H9 (cell line): ENCODE measurements at regions not wholly inside any gene's neighbourhood (a gene's known extent, or its start where the extent isn't known, plus 50 kb on each side); places are given as distances from the start of the nearest gene placed in this dataset.
"Not testable (repeated sequence)": the region's sequence is repeated elsewhere in the genome, so short reads cannot be mapped to it uniquely, and the experiment has no call there.

Experiments
- DNase-seq: peaks from one replicate; pipeline ENCODE4 v3.0.0-alpha.2; 2017
- H2AFZ ChIP-seq: one replicate; pipeline ENCODE4 v1.6.1; 2013; ENCODE audit warnings: mild to moderate bottlenecking, low read length, control low read depth, moderate library complexity
- H2AK5ac ChIP-seq: 2 replicates; pipeline ENCODE4 v1.6.1; 2013; ENCODE audit warnings: low read length, control low read depth, mixed read lengths; ENCODE audit not compliant: insufficient read length
- H2BK120ac ChIP-seq: one replicate; pipeline ENCODE4 v1.6.1; 2013; ENCODE audit warnings: low read depth, mild to moderate bottlenecking, low read length, control low read depth, inconsistent platforms; ENCODE audit not compliant: poor library complexity, severe bottlenecking
- H2BK12ac ChIP-seq: 2 replicates; pipeline ENCODE4 v1.6.1; 2013; ENCODE audit warnings: low read length, control low read depth, mixed read lengths, low read depth; ENCODE audit not compliant: insufficient read length
- H2BK15ac ChIP-seq: 2 replicates; pipeline ENCODE4 v1.6.1; 2013; ENCODE audit warnings: low read depth, low read length, control low read depth
- H2BK20ac ChIP-seq: one replicate; pipeline ENCODE4 v1.6.1; 2013; ENCODE audit warnings: low read depth, mild to moderate bottlenecking, low read length, control low read depth, inconsistent platforms; ENCODE audit not compliant: poor library complexity, severe bottlenecking
- H2BK5ac ChIP-seq: 2 replicates; pipeline ENCODE4 v1.6.1; 2013; ENCODE audit warnings: low read length, control low read depth, mixed read lengths; ENCODE audit not compliant: insufficient read length
- H3K14ac ChIP-seq: 2 replicates; pipeline ENCODE4 v1.6.1; 2013; ENCODE audit warnings: low read length, control low read depth; ENCODE audit not compliant: insufficient read depth
- H3K18ac ChIP-seq: 2 replicates; pipeline ENCODE4 v1.6.1; 2013; ENCODE audit warnings: low read depth, mild to moderate bottlenecking, mixed read lengths, low read length, control low read depth; ENCODE audit not compliant: insufficient read length
- H3K23ac ChIP-seq: 2 replicates; pipeline ENCODE4 v1.6.1; 2013; ENCODE audit warnings: low read length, control low read depth, mixed read lengths, low read depth; ENCODE audit not compliant: insufficient read length
- H3K23me2 ChIP-seq: 2 replicates; pipeline ENCODE4 v1.6.1; 2013; ENCODE audit warnings: low read depth, mild to moderate bottlenecking, mixed read lengths, low read length, control low read depth; ENCODE audit not compliant: insufficient read length, poor library complexity, severe bottlenecking
- H3K27ac ChIP-seq: 2 replicates; pipeline ENCODE4 v1.5.1; 2013; ENCODE audit warnings: low read length, control low read depth, mixed read lengths, low read depth; ENCODE audit not compliant: insufficient read length
- H3K27me3 ChIP-seq: 2 replicates; pipeline ENCODE4 v1.6.1; 2013; ENCODE audit warnings: low read length, control low read depth, inconsistent platforms; ENCODE audit not compliant: insufficient read depth
- H3K4ac ChIP-seq: 2 replicates; pipeline ENCODE4 v1.6.1; 2013; ENCODE audit warnings: low read depth, mild to moderate bottlenecking, control low read depth, inconsistent platforms, low read length, moderate library complexity
- H3K4me1 ChIP-seq: 2 replicates; pipeline ENCODE4 v1.6.1; 2013; ENCODE audit warnings: low read length, control low read depth, inconsistent platforms; ENCODE audit not compliant: insufficient read depth
- H3K4me2 ChIP-seq: 2 replicates; pipeline ENCODE4 v1.6.1; 2013; ENCODE audit warnings: low read length, control low read depth, mixed read lengths; ENCODE audit not compliant: insufficient read length, insufficient read depth
- H3K56ac ChIP-seq: 2 replicates; pipeline ENCODE4 v1.6.1; 2013; ENCODE audit warnings: low read depth, mild to moderate bottlenecking, mixed read lengths, low read length, control low read depth; ENCODE audit not compliant: insufficient read length
- H3K79me1 ChIP-seq: 2 replicates; pipeline ENCODE4 v1.6.1; 2013; ENCODE audit warnings: low read depth, mild to moderate bottlenecking, moderate library complexity, low read length, control low read depth, inconsistent platforms; ENCODE audit not compliant: insufficient read depth, poor library complexity, severe bottlenecking
- H3K79me2 ChIP-seq: 2 replicates; pipeline ENCODE4 v1.6.1; 2013; ENCODE audit warnings: low read length, control low read depth, inconsistent platforms; ENCODE audit not compliant: insufficient read depth
- H3K9ac ChIP-seq: 2 replicates; pipeline ENCODE4 v1.6.1; 2013; ENCODE audit warnings: low read length, control low read depth, mixed read lengths; ENCODE audit not compliant: insufficient read length; ENCODE audit errors: extremely low read depth
- H3K9me3 ChIP-seq: one replicate; pipeline ENCODE4 v1.6.1; 2013; ENCODE audit warnings: low read depth, low read length, inconsistent platforms; ENCODE audit not compliant: control insufficient read depth
- H3T11ph ChIP-seq: one replicate; pipeline ENCODE4 v1.6.1; 2013; ENCODE audit warnings: mild to moderate bottlenecking, low read length, control low read depth, inconsistent platforms
- H4K20me1 ChIP-seq: one replicate; pipeline ENCODE4 v1.6.1; 2013; ENCODE audit not compliant: control insufficient read depth, insufficient read length, insufficient read depth
- H4K5ac ChIP-seq: 2 replicates; pipeline ENCODE4 v1.6.1; 2013; ENCODE audit warnings: low read depth, mild to moderate bottlenecking, mixed read lengths, low read length, control low read depth; ENCODE audit not compliant: insufficient read length
- H4K8ac ChIP-seq: replicated peaks from 2 replicates; pipeline ENCODE4 v1.6.1; 2013; ENCODE audit warnings: low read length, control low read depth, mixed read lengths, low read depth; ENCODE audit not compliant: insufficient read length
- H4K91ac ChIP-seq: 2 replicates; pipeline ENCODE4 v1.6.1; 2013; ENCODE audit warnings: low read depth, mild to moderate bottlenecking, moderate library complexity, mixed read lengths, low read length, control low read depth; ENCODE audit not compliant: insufficient read length
- H3K27ac Mint-ChIP-seq, 3 experiments: 2 replicates in 2 of 3; 3 replicates in 1 of 3; pipeline ENCODE4 v1.8.0; 2020 to 2021; ENCODE audit warnings: mixed read lengths in 3 of 3, mild to moderate bottlenecking in 1 of 3, moderate library complexity in 1 of 3
- H3K27me3 Mint-ChIP-seq: 2 replicates; pipeline ENCODE4 v1.8.0; 2021; ENCODE audit warnings: low read depth, mild to moderate bottlenecking, moderate library complexity, mixed read lengths
- H3K36me3 Mint-ChIP-seq, 3 experiments: 2 replicates in 2 of 3; 3 replicates in 1 of 3; pipeline ENCODE4 v1.8.0; 2020 to 2021; ENCODE audit warnings: low read depth in 3 of 3, mixed read lengths in 3 of 3; ENCODE audit not compliant: insufficient read depth in 1 of 3
- H3K4me1 Mint-ChIP-seq, 2 experiments: 2 replicates each; pipeline ENCODE4 v1.8.0; 2020; ENCODE audit warnings: mixed read lengths in 2 of 2
- H3K4me3 Mint-ChIP-seq, 2 experiments: 2 replicates in 1 of 2; 3 replicates in 1 of 2; pipeline ENCODE4 v1.8.0; 2020 to 2021; ENCODE audit warnings: mild to moderate bottlenecking in 2 of 2, mixed read lengths in 2 of 2, moderate library complexity in 1 of 2
- H3K9me3 Mint-ChIP-seq, 2 experiments: 2 replicates in 1 of 2; 3 replicates in 1 of 2; pipeline ENCODE4 v1.8.0; 2020; ENCODE audit warnings: mild to moderate bottlenecking in 2 of 2, mixed read lengths in 2 of 2, moderate library complexity in 1 of 2
- CTCF ChIP-seq: fragments of 200-600 bp; sonication (generic); conservative IDR thresholded peaks from 3 replicates; pipeline ENCODE4 v1.8.0; 2021; ENCODE audit warnings: antibody characterized with exemption, mild to moderate bottlenecking
- WGBS: extraction: QIAGEN DNeasy Blood & Tissue Kit; methylation state at CpG from one replicate; pipeline ENCODE4 v1.1.7; 2013; ENCODE audit warnings: missing lambda C conversion rate, low lambda C conversion rate, mixed read lengths; ENCODE audit not compliant: insufficient read length; ENCODE audit errors: extremely low coverage; 5-methylcytosine and 5-hydroxymethylcytosine counted together

DNA sequence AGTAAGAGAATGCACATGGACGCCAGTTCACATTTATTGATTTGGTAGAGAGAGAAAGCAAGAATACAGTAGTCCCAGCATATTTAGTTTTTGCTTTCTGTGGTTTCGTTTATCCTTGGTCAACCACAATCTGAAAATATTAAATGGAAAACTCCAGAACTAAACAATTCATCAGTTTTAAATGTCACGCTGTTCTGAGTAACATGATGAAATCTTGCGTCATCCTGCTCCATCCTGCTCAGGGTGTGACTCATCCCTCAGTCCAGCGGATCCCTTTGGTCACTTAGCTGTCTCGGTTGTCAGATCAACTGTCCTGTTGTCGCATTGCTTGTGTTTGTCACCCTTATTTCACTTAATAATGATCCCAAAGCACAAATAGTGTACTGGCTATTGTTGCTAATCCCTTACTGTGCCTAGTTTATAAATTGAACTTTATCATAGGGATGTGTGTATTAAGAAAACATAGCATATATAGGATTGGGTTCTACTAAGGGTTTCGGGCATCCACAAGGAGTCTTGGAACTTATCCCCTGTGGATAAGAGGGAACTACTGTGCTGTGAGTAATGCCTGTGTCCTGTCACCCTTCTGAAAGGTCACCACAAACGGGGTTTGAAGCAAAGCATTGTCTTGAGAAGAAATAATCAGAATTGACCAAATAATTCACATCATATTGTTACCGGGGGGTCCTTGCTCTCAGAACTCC is 73.6 kb downstream of the OTUD1 start:
- Histone ChIP-seq H2BK120ac (no peak overlapping the region), H2BK12ac (no peak overlapping the region), H4K5ac (no peak overlapping the region), H3K79me1 (no peaks in the 10 kb centered on the region), H2AFZ (no peak overlapping the region), H3K9ac (no peak overlapping the region), H2BK20ac (no peak overlapping the region), H3K4me2 (no peak overlapping the region), H3K27ac (no peak overlapping the region), H2AK5ac (no peak overlapping the region), H3K79me2 (no peaks in the 10 kb centered on the region), H3K23ac (no peak overlapping the region), H2BK5ac (no peak overlapping the region), H3T11ph (no peak overlapping the region), H4K91ac (no peak overlapping the region), H4K20me1 (no peaks in the 10 kb centered on the region), H3K9me3 (peaks cover 8% of the 10 kb centered on the region), H3K27me3 (no peaks in the 10 kb centered on the region), H3K14ac (no peak overlapping the region), H3K23me2 (no peaks in the 10 kb centered on the region), H3K56ac (no peak overlapping the region), H4K8ac (no peak overlapping the region), H3K4me1 (no peaks in the 10 kb centered on the region), H2BK15ac (no peak overlapping the region), H3K18ac (no peak overlapping the region), H3K4ac (no peak overlapping the region)
- no peak for DNase-seq
- Mint-ChIP-seq H3K27me3 (peaks cover 3% of the 10 kb centered on the region), H3K9me3 (peaks cover 42 to 48% of the 10 kb centered on the region in 2 experiments), H3K27ac (no peak overlapping the region), H3K4me3 (no peak overlapping the region), H3K36me3 (peaks cover 11 to 23% (median 15%) of the 10 kb centered on the region in 3 experiments), H3K4me1 (no peaks in the 10 kb centered on the region)
- WGBS, result no CpG with 5 or more reads among the region's 10 CpGs
- no peak for TF ChIP-seq CTCF

DNA sequence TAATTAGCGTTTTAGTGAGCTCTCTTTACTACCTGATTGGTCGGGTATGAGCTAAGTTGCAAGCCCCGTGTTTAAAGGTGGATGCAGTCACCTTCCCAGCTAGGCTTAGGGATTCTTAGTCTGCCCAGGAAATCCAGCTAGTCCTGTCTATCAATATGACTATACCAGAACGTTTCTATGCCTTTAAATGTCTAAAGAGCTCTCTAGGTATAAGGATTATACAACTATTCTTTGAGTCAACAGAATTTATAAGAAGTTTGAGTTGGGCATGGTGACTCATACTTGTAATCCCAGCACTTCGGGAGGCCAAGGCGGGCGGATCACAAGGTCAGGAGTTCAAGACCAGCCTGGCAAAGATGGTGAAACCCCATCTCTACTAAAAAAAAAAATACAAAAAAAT is 74.7 kb downstream of the OTUD1 start:
- not testable (repeated sequence) for H4K8ac ChIP-seq, H3K14ac ChIP-seq, H3K4me2 ChIP-seq, H3K4me3 Mint-ChIP-seq, H2BK120ac ChIP-seq, H3K79me1 ChIP-seq, H3K18ac ChIP-seq, H4K20me1 ChIP-seq, H3K4me1 Mint-ChIP-seq, H3K9me3 ChIP-seq, H3K79me2 ChIP-seq, H4K5ac ChIP-seq, H2BK15ac ChIP-seq, H3K4ac ChIP-seq, H3K23me2 ChIP-seq, H3K23ac ChIP-seq, H3K27me3 Mint-ChIP-seq, H3K9ac ChIP-seq, DNase-seq, H2BK5ac ChIP-seq, H2BK20ac ChIP-seq, H3K4me1 ChIP-seq, H3K27ac ChIP-seq, H3K27ac Mint-ChIP-seq, H4K91ac ChIP-seq, H3T11ph ChIP-seq, H3K56ac ChIP-seq, H2AFZ ChIP-seq, H3K27me3 ChIP-seq, H2BK12ac ChIP-seq, H2AK5ac ChIP-seq
- Mint-ChIP-seq H3K9me3 (peaks cover 38 to 44% of the 10 kb centered on the region in 2 experiments), H3K36me3 (peaks cover 11 to 23% (median 15%) of the 10 kb centered on the region in 3 experiments)
- WGBS, result no CpG with 5 or more reads among the region's 7 CpGs
